ENCODE measurements at regions not wholly inside any gene's neighbourhood (a gene's known extent, or its start where the extent isn't known, plus 50 kb on each side); places are given as distances from the start of the nearest gene placed in this dataset.

DNA sequence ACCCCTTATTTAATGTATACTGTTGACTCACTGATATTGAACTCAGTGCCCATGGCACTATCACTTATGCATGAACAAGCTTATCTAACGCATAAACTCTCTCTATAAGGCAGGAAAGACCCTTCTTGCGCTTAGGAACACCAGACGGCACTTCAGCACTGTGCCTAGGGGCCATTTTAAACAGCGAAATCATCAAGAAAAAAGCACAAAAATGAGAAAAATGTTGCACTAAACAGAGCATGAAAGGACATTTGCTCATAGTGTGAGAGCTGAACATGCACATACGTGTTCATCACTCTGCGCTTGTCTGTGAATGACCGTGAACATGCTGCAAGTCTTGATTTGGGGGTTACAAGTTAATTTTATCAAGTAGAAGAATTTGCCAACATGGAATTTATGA, 109.6 kb downstream of the WDR11 start:
- DNase-seq = no peak

DNA sequence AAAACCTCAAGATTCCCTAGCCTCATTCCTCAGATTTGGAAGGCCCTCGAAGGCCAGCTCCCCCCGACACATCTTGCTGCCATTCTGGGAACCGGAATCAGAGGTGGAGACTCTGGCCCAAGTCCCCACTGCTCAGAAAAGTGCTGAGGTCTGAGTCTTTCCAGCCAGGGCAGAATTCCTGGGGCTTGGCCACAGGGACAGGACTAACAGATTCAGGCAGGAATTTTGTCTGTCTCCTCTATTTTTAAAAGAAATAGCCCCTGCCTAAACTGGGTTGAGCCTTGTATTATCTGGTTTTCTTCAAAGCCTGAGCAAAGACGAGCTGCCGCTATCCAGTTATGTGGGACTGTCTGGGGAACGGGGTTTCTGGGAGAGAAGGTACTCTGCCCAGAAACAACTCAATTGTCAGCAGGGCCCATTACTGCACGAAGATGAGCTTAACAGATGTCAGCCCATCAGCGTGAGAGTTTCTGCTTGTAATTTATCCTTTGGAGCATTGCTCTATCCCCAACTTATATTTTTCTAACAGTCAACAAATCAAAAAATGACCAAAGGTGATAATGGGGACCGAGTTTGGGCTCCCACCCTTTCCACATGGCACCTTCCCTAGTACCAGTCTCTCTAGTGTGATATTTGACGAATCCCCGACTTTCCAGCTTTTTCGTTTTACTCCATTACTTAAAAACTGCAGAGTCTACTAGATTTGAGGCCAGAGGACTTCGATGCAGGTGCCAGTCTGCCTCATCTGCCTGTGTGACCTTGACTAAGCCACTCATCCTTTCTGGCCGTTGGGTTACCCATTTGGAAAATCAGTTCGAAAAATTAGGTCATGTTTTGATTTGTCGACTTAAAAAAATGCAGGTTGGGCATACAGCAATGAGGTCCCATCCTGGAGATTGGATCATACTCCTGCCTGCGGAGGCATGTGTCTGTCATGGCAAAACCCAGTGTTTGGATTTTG, 110.9 kb downstream of the WDR11 start:
- no peak for DNase-seq

DNA sequence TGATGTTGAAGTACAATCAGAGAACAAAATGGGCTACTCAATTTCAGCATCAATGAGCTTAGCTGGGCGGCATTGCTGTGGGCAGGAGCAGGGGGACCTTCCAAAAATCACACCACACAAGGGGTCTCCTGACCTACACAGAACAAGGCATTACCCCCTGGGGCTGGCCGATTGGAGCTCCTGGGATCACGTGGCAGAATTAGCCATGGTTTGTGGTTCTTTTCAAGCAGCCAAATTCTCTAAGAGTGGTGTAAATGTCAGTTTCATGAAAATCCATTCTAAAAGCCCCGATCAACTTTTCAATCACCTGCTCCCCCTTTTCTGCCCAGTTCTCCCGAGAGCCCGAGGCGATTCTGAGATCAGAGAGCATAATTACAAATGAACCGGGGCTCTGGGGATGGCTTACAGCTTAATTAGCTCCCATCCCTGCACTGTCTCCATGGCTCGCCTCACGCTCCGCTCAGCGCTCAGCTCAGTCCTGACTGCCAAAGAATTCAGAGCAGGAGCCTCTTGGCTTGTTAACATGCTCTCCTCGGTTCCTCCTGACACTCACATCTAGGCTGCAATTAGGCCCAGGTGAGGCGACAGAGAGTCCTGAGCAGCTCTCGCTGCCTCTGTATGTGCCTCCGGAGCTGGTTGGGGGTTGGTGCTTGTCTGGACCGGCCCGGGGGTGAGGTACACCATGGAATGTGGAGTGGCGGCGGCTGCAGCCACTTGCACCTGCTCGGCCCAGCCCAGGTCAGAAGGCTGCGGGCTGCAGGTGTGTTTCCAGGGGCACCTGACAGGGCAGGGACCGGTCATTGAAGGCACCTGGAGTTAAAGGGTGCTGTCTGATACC, 111.8 kb downstream of the WDR11 start:
- DNase-seq = no peak

DNA sequence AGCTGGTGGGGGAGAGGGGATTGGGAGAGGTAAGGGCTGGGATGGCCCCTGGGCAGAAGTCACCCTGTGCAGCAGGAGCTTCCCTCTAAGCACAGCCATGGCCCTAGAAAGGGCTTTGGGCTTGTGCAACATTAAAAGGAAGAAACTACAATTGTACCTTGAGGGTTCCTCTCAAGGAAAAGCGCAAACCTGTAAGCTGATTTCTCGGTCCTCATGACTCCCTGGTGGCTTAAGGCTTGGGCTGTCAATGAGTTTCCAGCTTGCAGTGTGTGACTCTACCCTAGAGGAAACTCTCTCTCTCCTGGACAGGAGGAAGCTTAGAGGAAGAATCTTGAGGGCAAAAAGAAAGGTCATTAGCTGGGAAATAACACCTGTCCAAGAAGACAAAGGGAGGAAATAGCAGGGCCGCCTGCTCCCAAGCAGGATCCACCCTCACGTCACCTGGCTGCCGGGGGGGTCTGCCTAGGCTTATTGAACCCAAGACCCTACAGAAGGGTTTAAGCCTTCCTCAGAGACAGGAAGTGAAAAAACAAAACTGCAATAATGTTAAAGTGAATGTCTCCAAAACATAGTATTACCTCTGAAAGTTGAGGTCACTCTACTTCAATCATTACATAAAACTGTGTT, 112.5 kb downstream of the WDR11 start:
- DNase-seq = no peak

GRCh38 chr10:120966657-120967045, 115.5 kb downstream of the WDR11 start:
- DNase-seq = no peak

DNA sequence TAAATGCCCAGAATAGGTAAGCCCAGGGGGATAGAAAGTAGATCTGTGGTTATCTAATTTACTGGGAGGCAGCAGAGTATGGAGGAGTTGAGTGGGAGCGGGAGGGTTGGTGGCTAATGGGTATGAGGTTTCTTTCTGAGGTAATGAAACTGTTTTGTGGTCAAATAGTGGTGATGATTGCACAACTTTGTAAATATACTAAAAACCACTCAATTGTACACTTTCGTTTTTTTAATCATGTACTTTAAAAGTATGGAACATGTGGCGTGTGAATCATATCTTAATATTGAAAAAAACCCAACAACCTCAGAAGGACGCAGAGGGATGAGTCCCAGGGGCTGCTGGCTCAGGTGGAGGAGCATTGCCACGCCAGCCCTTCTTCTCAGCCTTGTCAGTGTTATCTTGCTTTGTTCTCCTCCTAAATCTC, 118.1 kb downstream of the WDR11 start:
- DNase-seq = no peak

DNA sequence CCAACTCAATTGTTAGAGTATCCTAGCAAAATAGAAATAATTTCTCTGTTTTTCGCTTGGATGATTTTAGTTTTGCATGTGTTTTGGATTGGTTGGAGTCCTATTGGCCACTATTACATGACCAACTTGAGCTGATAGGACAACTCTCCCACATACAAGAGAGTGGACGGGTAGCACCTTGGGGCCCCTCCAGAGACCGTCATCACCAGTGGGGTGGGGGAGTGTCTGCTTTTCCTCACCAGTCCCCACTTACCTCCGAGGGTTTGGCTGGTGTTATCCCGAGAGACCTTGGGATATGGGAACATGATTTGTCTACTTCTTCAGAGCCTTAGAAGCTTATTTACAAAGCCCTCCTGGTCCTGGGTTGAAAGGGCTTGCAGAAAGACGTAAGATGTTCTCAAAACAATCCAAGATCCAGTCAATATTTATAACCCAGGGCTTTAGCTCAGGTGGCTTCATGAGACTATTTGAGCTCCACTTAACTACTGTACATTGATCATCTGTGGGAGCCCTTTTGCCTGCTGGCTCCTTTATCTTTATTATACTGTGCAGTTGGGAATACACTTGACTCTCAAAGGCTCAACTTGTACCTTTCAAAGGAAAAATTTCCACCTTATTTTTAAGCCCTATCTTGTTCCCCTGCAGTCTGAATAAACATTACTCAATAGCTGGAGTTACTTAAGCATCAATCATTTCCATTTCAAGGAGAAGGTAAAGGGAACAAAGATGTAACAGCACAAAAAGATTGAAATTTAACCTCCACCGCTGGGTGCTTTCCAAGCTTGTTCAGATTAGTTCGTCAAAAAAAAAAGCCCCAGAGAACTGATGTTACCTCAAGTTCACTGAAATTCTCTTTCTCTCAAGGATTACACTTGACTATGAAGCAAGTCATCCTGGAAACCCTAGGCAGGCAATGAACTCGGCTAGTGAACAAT, 119.7 kb downstream of the WDR11 start:
- DNase-seq = no peak

GRCh38 chr10:120971671-120972070, 120.5 kb downstream of the WDR11 start:
- DNase-seq = no peak

DNA sequence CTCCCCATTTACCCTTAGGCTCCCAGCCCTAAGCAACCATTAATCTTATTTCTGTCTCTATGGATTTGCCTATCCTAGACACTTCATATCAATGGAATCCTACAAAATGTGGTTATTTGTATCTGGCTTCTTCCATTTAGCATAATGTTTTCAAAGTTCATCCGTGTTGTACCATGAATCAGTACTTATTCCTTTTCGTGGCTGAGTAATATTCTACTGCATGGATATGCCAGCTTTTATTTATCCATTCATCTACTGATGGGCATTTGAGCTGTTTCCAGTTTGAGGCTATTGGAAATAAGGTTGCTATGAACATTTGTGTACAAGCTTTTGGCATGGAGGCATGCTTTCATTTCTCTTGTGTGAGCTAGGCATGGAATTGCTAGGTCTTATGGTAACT, 121.1 kb downstream of the WDR11 start:
- DNase-seq = no peak

DNA sequence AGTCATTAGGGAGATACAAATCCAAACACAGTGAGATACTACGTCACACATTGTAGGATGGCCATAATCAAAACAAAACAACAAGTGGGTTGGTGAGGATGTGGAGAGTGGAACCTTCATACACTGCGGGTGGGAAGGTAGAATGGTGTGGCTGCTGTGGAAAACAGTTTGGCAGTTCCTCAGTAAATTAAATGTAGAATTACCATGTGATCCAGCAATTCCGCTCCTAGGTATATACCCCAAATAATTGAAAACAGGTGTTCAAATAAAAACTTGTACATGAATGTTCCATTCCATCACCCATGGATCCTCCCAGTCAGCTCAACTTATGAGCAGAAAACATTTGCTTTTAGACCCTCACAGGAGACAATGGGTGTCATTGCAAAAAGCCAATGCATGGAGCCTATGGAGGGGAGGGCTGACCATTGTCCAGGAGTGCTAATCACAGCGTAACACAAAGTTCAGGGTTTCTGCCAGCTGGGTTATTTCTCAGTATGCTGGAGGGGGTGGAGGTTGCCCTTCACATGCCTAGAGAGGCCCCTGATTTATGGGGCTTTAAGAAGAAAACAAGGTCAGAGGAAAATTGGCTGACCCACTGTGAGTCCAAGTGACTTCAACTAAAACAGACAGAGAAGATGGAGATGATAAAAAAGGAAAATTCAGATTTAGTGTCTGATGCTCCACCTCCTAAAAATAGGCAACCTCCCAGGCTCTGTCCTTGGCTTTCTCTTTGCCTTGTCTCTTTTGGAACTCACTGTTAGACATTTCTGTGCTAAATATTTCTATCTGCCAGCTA, 124.1 kb downstream of the WDR11 start:
- no peak for DNase-seq

DNA sequence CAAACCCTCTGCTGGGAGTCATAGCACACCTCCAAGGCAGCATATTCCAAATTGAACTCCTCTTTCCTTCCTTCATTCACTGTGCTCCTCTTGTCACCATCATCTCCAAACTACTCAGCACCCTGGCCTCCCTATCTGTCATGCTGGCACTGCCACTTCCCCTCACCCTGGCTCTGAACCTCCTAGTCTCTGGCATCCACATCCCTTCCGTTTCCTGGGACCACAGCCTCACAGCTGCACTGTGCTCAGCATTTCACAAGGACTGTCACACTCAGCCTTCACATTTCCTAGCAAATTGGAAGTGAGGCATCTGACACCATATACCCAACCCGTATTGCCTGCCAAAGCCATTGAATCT, 124.7 kb downstream of the WDR11 start:
- DNase-seq = no peak

- DNase-seq = no peak
These were observed 126.7 kb downstream of the WDR11 start for GRCh38 chr10:120977897-120978296.

GRCh38 chr10:120978589-120979252, 127.6 kb downstream of the WDR11 start:
- no peak for DNase-seq

DNA sequence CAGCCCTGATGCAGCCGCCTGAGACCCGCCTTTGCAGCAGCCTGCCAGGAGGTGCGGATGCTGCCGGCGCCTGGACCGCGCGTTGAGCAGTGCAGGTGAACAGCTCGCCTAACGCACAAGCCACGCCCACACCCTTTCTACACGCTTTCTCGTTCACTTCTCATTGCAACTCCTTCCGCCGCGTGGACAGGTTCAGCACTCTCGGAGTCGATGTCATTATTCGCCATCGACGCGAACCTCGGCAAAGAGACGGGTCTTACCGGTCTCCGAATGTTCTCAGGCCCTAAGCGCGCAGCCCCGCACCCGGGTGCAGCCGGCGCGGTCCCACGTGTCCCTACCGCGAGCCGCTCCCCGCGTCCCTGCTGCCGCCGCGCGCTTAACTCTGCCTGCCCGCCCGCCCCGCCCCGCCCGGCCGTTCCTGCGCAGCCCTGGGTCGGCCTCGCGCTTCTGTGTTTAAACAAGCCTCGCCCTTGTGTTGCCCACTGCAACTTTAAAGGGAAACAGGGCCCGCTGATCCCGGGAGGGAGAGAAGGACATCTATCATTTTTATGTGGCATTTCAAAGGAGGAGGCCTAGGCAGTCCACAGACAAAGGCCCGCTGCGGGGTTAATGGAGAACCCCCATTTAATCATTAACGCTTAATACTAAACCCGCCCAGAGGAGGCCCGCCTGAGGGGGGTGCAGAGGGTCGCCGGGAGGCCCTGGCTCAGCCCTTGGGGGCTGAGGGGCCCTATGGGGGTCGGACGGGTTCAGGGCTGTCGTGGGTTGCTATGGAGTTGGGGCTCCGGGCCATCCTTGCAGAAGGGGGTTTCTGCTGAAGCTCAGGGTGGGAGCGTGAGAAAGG, 128.5 kb downstream of the WDR11 start:
- DNase-seq = no peak

- no peak for DNase-seq
These were observed 129.4 kb downstream of the WDR11 start for GRCh38 chr10:120980279-120981255.

DNA sequence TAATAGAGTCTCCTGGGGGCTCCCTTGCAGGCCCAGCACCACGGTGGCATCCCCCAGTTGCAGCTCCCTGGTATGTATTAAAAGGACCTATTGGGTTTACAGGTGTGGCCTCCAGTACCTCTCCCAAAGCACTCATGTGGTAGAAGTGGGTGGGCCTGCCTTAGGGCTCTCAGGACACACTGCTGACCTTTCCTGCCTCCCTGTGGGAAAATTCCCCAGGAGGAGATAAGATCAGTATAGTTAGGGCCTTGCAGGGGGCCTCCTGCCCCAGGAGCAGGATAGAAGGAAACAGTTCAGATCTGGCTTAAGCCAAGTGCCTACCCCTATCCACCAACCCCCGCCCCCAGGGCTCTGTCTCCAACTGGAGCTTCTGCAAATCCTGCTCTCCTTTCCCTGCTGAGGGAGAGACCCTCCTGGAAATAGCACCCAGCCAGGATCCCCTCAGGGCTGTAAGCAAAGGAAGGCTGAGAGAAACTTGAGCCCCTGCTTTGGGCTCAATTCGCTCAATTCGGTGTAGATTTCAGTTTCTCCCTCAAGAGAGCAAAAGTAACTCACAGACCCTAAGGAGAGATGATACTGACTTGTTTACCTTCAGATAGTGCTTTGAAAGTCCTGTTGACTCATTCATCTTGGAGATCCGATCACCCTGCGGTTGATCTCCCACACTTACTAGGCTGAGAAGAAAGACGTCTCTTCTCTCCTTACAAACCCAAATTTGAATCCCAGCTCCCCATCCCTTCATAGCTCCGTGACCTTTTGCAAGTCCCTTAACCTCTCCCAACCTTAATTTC, 130.6 kb downstream of the WDR11 start:
- DNase-seq = no peak

- DNase-seq = no peak
These were observed 131.3 kb downstream of the WDR11 start for GRCh38 chr10:120982507-120982906.

DNA sequence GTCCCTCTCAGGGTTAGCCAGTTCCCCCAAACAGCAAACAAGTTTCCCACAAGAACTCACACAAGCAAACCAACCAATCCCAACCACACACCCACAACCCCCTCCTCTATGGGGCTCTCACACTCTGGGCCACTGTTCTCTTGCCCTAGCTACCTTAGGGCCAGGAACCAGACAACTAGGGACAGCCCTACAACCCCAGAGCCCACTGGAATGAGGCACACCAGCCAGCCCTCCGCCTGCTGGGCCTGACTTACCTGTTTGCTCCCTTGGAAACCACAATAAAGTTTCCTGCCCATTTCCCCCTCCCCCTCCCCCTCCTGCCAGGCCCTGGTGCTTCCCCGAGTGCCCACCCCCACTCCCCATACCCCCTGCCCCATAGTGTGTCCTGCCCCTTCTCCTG, 132.6 kb downstream of the WDR11 start:
- DNase-seq = no peak

Measured in DMS 273 treated with DMSO at 0.1 percent for 48 hours (cell line).